ENCODE measurements at regions not wholly inside any gene's neighbourhood (a gene's known extent, or its start where the extent isn't known, plus 50 kb on each side); places are given as distances from the start of the nearest gene placed in this dataset.

DNA sequence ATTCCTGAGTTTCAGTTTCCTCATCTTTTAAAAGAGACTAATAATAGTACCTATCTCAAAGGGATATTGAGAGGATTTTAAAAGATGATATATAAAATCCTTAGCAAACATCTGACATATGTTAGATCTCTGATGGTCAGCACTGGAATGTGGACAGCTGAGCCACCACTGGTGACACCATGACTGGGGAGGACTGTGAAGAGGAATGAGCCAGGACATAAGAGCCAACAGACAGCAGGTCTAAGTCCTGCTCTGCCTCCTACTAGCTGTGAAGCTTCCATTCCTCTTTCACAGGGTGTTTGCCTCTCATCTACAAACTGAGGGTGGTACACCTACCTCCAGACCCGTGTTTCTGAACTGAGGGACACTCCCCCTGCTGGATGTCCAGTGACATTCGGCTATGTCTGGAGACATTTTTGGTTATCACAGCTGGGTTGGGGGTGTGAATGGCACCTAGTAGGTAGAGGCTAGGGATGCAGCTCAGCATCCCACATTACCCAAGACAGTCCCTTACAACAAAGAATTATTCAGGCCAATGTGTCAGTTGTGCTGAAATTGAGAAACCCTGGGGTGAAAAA is 109.1 kb upstream of the OLIG2 start:
- TF ChIP-seq, protein P1, sequence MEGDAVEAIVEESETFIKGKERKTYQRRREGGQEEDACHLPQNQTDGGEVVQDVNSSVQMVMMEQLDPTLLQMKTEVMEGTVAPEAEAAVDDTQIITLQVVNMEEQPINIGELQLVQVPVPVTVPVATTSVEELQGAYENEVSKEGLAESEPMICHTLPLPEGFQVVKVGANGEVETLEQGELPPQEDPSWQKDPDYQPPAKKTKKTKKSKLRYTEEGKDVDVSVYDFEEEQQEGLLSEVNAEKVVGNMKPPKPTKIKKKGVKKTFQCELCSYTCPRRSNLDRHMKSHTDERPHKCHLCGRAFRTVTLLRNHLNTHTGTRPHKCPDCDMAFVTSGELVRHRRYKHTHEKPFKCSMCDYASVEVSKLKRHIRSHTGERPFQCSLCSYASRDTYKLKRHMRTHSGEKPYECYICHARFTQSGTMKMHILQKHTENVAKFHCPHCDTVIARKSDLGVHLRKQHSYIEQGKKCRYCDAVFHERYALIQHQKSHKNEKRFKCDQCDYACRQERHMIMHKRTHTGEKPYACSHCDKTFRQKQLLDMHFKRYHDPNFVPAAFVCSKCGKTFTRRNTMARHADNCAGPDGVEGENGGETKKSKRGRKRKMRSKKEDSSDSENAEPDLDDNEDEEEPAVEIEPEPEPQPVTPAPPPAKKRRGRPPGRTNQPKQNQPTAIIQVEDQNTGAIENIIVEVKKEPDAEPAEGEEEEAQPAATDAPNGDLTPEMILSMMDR (IDR thresholded peaks at IDR 0.05; ENCODE audit: low read depth, low read length, missing control alignments): peak; percentile 40
- no peak for DNase-seq (ENCODE audit: extremely low read depth, low read depth)
- no peak overlapping the region for H3K4me3 ChIP-seq (replicated peaks; ENCODE audit: low read depth, low read length)

DNA sequence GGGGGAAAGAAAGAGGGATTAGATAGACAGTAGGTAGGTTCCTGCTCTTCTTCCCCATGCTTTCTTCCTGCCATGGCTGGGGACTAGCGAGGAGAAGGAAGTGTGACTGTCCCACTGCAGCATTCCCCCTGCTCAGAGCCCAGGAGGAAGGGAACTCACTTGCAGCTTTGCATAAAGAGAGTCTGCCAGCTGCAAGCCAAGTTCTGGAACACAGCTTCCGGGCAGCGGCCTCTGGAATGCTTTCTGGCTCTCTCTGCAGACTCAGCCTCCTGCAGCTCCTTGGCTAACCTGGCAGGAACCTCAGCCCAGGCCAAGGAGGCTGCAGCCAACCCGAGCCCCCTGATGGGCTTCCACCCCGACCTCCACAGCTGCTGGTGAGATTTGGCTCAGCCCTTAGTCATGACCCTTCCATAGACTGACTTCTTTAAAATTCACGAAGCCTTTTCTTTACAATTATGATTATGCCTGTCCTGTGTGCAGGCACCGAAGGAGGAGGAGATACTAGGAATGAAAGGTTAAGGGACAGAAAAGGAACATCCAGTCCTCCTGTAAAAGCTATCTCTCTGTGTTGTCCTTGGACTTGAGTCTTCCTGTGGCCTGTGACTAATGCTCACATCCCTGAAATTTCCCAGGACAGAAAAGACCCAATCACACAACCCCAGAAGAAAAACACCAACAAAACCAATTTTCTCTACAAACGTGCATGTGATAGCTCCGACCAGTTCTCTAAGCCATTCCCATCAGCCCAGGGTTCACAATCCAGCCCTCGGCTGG is 108.2 kb upstream of the OLIG2 start:
- DNase-seq (ENCODE audit: extremely low read depth, low read depth): no peak
- TF ChIP-seq, protein P1 (IDR thresholded peaks at IDR 0.05; ENCODE audit: low read depth, low read length, missing control alignments): no peak
- H3K4me3 ChIP-seq (replicated peaks; ENCODE audit: low read depth, low read length): no peak overlapping the region

GRCh38 chr21:32918478-32919120 is 107.1 kb upstream of the OLIG2 start:
- no peak overlapping the region for H3K4me3 ChIP-seq (replicated peaks; ENCODE audit: low read depth, low read length)
- TF ChIP-seq, protein P1 (IDR thresholded peaks at IDR 0.05; ENCODE audit: low read depth, low read length, missing control alignments): no peak
- no peak for DNase-seq (ENCODE audit: extremely low read depth, low read depth)

- DNase-seq (ENCODE audit: extremely low read depth, low read depth): no peak
- H3K4me3 ChIP-seq (replicated peaks; ENCODE audit: low read depth, low read length): no peak overlapping the region
- TF ChIP-seq, protein P1 (IDR thresholded peaks at IDR 0.05; ENCODE audit: low read depth, low read length, missing control alignments): no peak
Observed at GRCh38 chr21:32920474-32920873, 105.3 kb upstream of the OLIG2 start.

GRCh38 chr21:32921632-32922230 is 104.0 kb upstream of the OLIG2 start:
- TF ChIP-seq, protein P1 (IDR thresholded peaks at IDR 0.05; ENCODE audit: low read depth, low read length, missing control alignments): peak; percentile 74
- DNase-seq (ENCODE audit: extremely low read depth, low read depth): no peak
- no peak overlapping the region for H3K4me3 ChIP-seq (replicated peaks; ENCODE audit: low read depth, low read length)

DNA sequence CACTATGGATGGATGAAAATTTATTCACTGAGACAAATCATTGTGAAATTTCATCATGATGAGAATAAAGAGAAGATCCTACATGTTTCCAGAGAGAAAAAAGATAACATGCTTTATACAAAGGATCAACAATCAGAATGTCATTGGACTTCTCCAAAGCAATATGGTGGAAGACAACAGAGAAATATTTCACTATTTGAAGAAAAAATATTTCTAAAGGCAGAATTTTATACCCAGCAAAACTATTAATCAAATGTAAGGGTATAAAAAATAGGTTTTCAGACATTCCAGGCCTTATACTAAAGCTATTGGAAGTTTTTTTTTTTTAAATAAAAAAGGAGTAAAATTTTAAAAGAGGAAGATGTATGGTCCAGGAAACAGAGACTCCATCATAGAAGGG is 100.6 kb upstream of the OLIG2 start:
- DNase-seq (ENCODE audit: extremely low read depth, low read depth): no peak
- TF ChIP-seq, protein P1 (IDR thresholded peaks at IDR 0.05; ENCODE audit: low read depth, low read length, missing control alignments): no peak
- H3K4me3 ChIP-seq (replicated peaks; ENCODE audit: low read depth, low read length): no peak overlapping the region

Measured in HFF-Myc (cell line).